Astrocyte (in vitro differentiated cells and primary cell): ENCODE measurements at regions not wholly inside any gene's neighbourhood (a gene's known extent, or its start where the extent isn't known, plus 50 kb on each side); places are given as distances from the start of the nearest gene placed in this dataset.

ENCODE experiments used
- DNase-seq: peaks from one replicate; pipeline ENCODE4 v3.0.0-alpha.2; 2010; ENCODE audit warnings: low read depth
- FAIRE-seq: peaks from 2 replicates; lab custom pipeline; 2011; peaks lifted over from hg19 to GRCh38; lab: Jason Lieb, UNC
- H2AFZ ChIP-seq: 2 replicates; pipeline ENCODE4 v1.6.0; 2012; ENCODE audit warnings: low read depth, low read length, inconsistent platforms
- H3K27ac ChIP-seq: 2 replicates; pipeline ENCODE4 v1.5.1; 2011; ENCODE audit warnings: low read depth, low read length, inconsistent platforms
- H3K27me3 ChIP-seq: 2 replicates; pipeline ENCODE4 v1.6.0; 2011; ENCODE audit warnings: low read length, inconsistent platforms; ENCODE audit not compliant: insufficient read depth
- H3K36me3 ChIP-seq: 2 replicates; pipeline ENCODE4 v1.5.1; 2011; ENCODE audit warnings: low read length, inconsistent platforms; ENCODE audit not compliant: insufficient read depth
- H3K4me1 ChIP-seq: 2 replicates; pipeline ENCODE4 v1.5.1; 2011; ENCODE audit warnings: low read length, inconsistent platforms; ENCODE audit not compliant: insufficient read depth
- H3K4me2 ChIP-seq: 2 replicates; pipeline ENCODE4 v1.6.0; 2012; ENCODE audit warnings: low read length, inconsistent platforms
- H3K4me3 ChIP-seq: 2 replicates; pipeline ENCODE4 v1.5.1; 2011; ENCODE audit warnings: low read depth, mild to moderate bottlenecking, low read length, inconsistent platforms; ENCODE audit not compliant: insufficient read depth
- H3K79me2 ChIP-seq: 2 replicates; pipeline ENCODE4 v1.6.0; 2012; ENCODE audit warnings: mild to moderate bottlenecking, low read length, inconsistent platforms; ENCODE audit not compliant: insufficient read depth
- H3K9ac ChIP-seq: 2 replicates; pipeline ENCODE4 v1.6.0; 2012; ENCODE audit warnings: mild to moderate bottlenecking, low read length, inconsistent platforms
- H3K9me3 ChIP-seq: 2 replicates; pipeline ENCODE4 v1.5.1; 2012; ENCODE audit warnings: low read depth, mild to moderate bottlenecking, low read length, inconsistent platforms; ENCODE audit not compliant: insufficient read depth
- H4K20me1 ChIP-seq: 2 replicates; pipeline ENCODE4 v1.6.0; 2012; ENCODE audit warnings: low read length, inconsistent platforms; ENCODE audit not compliant: insufficient read depth
- H3K27ac Mint-ChIP-seq: one replicate; pipeline ENCODE4 v1.8.0; 2021; ENCODE audit warnings: mild to moderate bottlenecking, mixed read lengths; ENCODE audit not compliant: unreplicated experiment
- H3K27me3 Mint-ChIP-seq: one replicate; pipeline ENCODE4 v1.8.0; 2021; ENCODE audit warnings: low read depth, mixed read lengths; ENCODE audit not compliant: unreplicated experiment
- H3K36me3 Mint-ChIP-seq: one replicate; pipeline ENCODE4 v1.8.0; 2021; ENCODE audit warnings: low read depth, mixed read lengths; ENCODE audit not compliant: unreplicated experiment
- H3K4me1 Mint-ChIP-seq: one replicate; pipeline ENCODE4 v1.8.0; 2021; ENCODE audit warnings: low read depth, mixed read lengths; ENCODE audit not compliant: unreplicated experiment
- H3K4me3 Mint-ChIP-seq: one replicate; pipeline ENCODE4 v1.8.0; 2021; ENCODE audit warnings: mild to moderate bottlenecking, moderate library complexity, mixed read lengths; ENCODE audit not compliant: unreplicated experiment
- H3K9me3 Mint-ChIP-seq: one replicate; pipeline ENCODE4 v1.8.0; 2021; ENCODE audit warnings: mild to moderate bottlenecking, mixed read lengths; ENCODE audit not compliant: unreplicated experiment
- EZH2 ChIP-seq: IDR thresholded peaks from 2 replicates; pipeline ENCODE4 v1.6.1; 2012; ENCODE audit warnings: mild to moderate bottlenecking, low read length, inconsistent platforms; ENCODE audit not compliant: insufficient read depth
- TF ChIP-seq, protein P1 (sequence below): IDR thresholded peaks from 2 replicates; pipeline ENCODE4 v1.5.1; 2011; ENCODE audit warnings: low read depth, mild to moderate bottlenecking, inconsistent platforms, low read length, moderate library complexity; ENCODE audit not compliant: insufficient read depth

- TF ChIP-seq, protein P1, sequence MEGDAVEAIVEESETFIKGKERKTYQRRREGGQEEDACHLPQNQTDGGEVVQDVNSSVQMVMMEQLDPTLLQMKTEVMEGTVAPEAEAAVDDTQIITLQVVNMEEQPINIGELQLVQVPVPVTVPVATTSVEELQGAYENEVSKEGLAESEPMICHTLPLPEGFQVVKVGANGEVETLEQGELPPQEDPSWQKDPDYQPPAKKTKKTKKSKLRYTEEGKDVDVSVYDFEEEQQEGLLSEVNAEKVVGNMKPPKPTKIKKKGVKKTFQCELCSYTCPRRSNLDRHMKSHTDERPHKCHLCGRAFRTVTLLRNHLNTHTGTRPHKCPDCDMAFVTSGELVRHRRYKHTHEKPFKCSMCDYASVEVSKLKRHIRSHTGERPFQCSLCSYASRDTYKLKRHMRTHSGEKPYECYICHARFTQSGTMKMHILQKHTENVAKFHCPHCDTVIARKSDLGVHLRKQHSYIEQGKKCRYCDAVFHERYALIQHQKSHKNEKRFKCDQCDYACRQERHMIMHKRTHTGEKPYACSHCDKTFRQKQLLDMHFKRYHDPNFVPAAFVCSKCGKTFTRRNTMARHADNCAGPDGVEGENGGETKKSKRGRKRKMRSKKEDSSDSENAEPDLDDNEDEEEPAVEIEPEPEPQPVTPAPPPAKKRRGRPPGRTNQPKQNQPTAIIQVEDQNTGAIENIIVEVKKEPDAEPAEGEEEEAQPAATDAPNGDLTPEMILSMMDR: no peak
- no peak for TF ChIP-seq EZH2
- no peak overlapping the region for H3K4me3 Mint-ChIP-seq
- H3K79me2 ChIP-seq: no peaks in the 10 kb centered on the region
- no peaks in the 10 kb centered on the region for H3K27me3 ChIP-seq
- H3K9me3 Mint-ChIP-seq: peaks cover 7% of the 10 kb centered on the region
- H3K9me3 ChIP-seq: peaks cover 3% of the 10 kb centered on the region
- FAIRE-seq: no peak
- H3K4me2 ChIP-seq: no peak overlapping the region
- DNase-seq: no peak
- no peak overlapping the region for H3K9ac ChIP-seq
- no peaks in the 10 kb centered on the region for H3K36me3 Mint-ChIP-seq
- H3K27me3 Mint-ChIP-seq: peaks cover 15% of the 10 kb centered on the region
- no peaks in the 10 kb centered on the region for H3K36me3 ChIP-seq
- H3K4me1 ChIP-seq: no peaks in the 10 kb centered on the region
- no peak overlapping the region for H3K27ac Mint-ChIP-seq
- H4K20me1 ChIP-seq: no peaks in the 10 kb centered on the region
- peaks cover 2% of the 10 kb centered on the region for H3K4me1 Mint-ChIP-seq
- H2AFZ ChIP-seq: no peak overlapping the region
- no peak overlapping the region for H3K4me3 ChIP-seq
- no peak overlapping the region for H3K27ac ChIP-seq
These were observed 309.2 kb downstream of the SETD4 start for GRCh38 chr21:35751171-35751570.

DNA sequence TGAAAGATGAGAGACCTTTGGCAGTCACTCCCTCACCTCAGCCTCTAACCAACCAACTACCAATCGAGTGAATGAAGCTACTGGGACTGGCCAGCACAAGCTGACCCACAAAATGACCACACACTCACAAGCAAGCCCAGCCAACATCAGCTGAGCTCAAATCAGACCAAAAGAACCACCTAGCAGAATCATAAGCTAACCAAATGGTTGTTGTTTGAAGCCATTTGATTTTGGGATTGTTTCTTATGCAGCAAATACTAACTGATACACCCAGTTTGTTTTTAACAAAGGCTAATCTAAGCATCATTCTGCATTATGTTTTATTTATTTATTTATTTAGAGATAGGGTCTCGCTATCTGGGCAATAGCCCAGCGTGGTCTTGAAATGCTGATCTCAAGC, 310.4 kb downstream of the SETD4 start:
- H4K20me1 ChIP-seq: no peaks in the 10 kb centered on the region
- H3K4me3 ChIP-seq: no peak overlapping the region
- Mint-ChIP-seq H3K27me3 (peaks cover 12% of the 10 kb centered on the region), H3K4me3 (no peak overlapping the region), H3K36me3 (no peaks in the 10 kb centered on the region), H3K4me1 (peaks cover 7% of the 10 kb centered on the region), H3K27ac (peak overlapping the region; percentile 17), H3K9me3 (peaks cover 5% of the 10 kb centered on the region)
- no peak overlapping the region for H3K27ac ChIP-seq
- no peaks in the 10 kb centered on the region for H3K36me3 ChIP-seq
- H3K4me2 ChIP-seq: no peak overlapping the region
- H3K9me3 ChIP-seq: peaks cover 3% of the 10 kb centered on the region
- TF ChIP-seq, protein P1: no peak
- TF ChIP-seq EZH2: no peak
- no peak overlapping the region for H3K9ac ChIP-seq
- H3K4me1 ChIP-seq: peaks cover 11% of the 10 kb centered on the region
- no peak for FAIRE-seq
- no peaks in the 10 kb centered on the region for H3K79me2 ChIP-seq
- no peak overlapping the region for H2AFZ ChIP-seq
- DNase-seq: no peak
- no peaks in the 10 kb centered on the region for H3K27me3 ChIP-seq

GRCh38 chr21:35748678-35749314, 311.5 kb downstream of the SETD4 start:
- Histone ChIP-seq H3K27me3 (no peaks in the 10 kb centered on the region), H3K4me2 (no peak overlapping the region), H3K36me3 (no peaks in the 10 kb centered on the region), H3K79me2 (no peaks in the 10 kb centered on the region), H3K27ac (no peak overlapping the region), H3K4me3 (no peak overlapping the region), H3K9me3 (peaks cover 3% of the 10 kb centered on the region), H2AFZ (no peak overlapping the region), H3K9ac (no peak overlapping the region), H3K4me1 (peaks cover 12% of the 10 kb centered on the region), H4K20me1 (no peaks in the 10 kb centered on the region)
- Mint-ChIP-seq H3K4me3 (no peak overlapping the region), H3K36me3 (no peaks in the 10 kb centered on the region), H3K27me3 (peaks cover 8% of the 10 kb centered on the region), H3K4me1 (peaks cover 9% of the 10 kb centered on the region), H3K9me3 (peaks cover 4% of the 10 kb centered on the region), H3K27ac (no peak overlapping the region)
- DNase-seq: no peak
- FAIRE-seq: no peak
- no peak for TF ChIP-seq EZH2
- TF ChIP-seq, protein P1: no peak
